ENCODE measurements at regions not wholly inside any gene's neighbourhood (a gene's known extent, or its start where the extent isn't known, plus 50 kb on each side); places are given as distances from the start of the nearest gene placed in this dataset.

DNA sequence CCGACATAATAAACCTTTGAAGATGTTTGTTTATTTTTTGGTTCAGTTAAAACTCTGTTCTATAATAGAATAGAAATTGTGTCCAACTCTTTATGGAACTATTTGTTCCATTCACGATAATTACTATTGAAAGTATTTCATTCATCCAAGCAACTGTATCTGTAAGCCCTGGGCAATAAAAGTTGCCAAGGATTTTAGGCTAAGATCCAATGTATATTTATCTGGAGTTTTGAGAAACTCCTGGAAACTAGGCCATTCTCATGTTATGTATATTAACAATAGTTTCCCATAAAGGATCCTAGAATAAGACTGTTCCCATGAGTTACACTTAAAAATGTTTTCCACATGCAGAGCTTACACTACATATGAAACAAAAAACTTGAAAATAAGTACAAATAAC, 261.6 kb downstream of the SLITRK6 start:
- Mint-ChIP-seq H3K27me3 (ENCODE audit: low read depth) (no peaks in the 10 kb centered on the region), H3K36me3 (no peaks in the 10 kb centered on the region), H3K4me3 (no peak overlapping the region), H3K4me1 (no peaks in the 10 kb centered on the region; the same call in 1 of the 2 replicates), H3K9me3 (no peaks in the 10 kb centered on the region), H3K27ac (no peak overlapping the region)
- POLR2A ChIA-PET: no interaction called here
- ATAC-seq (no peak), DNase-seq (ENCODE audit: low spot score) (no peak)
- TF ChIP-seq MXD4 (CRISPR knock-in tag; IDR thresholded peaks at IDR 0.05; ENCODE audit: borderline replicate concordance) (no peak), ZSCAN18 (CRISPR knock-in tag; IDR thresholded peaks at IDR 0.05) (no peak), MYBL2 (CRISPR knock-in tag; IDR thresholded peaks at IDR 0.05) (no peak), PRRX2 (CRISPR knock-in tag; IDR thresholded peaks at IDR 0.05) (no peak), ZNF263 (CRISPR knock-in tag; IDR thresholded peaks at IDR 0.05; ENCODE audit: low read depth) (no peak), FOXK1 (CRISPR knock-in tag; IDR thresholded peaks at IDR 0.05) (no peak), FOXJ3 (CRISPR knock-in tag; IDR thresholded peaks at IDR 0.05; ENCODE audit: borderline replicate concordance) (no peak), TP53 (CRISPR knock-in tag; IDR thresholded peaks at IDR 0.05) (no peak), TCF7 (CRISPR knock-in tag; IDR thresholded peaks at IDR 0.05; ENCODE audit: low read depth) (no peak), GABPB1 (CRISPR knock-in tag; IDR thresholded peaks at IDR 0.05) (no peak), ZNF317 (CRISPR knock-in tag; IDR thresholded peaks at IDR 0.05; ENCODE audit: borderline replicate concordance, low read depth) (no peak), ZNF416 (CRISPR knock-in tag; IDR thresholded peaks at IDR 0.05) (no peak), RELA (CRISPR knock-in tag; IDR thresholded peaks at IDR 0.05; ENCODE audit: borderline replicate concordance) (no peak), E2F5 (CRISPR knock-in tag; IDR thresholded peaks at IDR 0.05) (no peak), HMGA2 (CRISPR knock-in tag; IDR thresholded peaks at IDR 0.05) (no peak), NFYB (CRISPR knock-in tag; conservative IDR thresholded peaks at IDR 0.05; ENCODE audit: low read depth) (no peak), ZNF671 (CRISPR knock-in tag; IDR thresholded peaks at IDR 0.05) (no peak), NFATC4 (CRISPR knock-in tag; IDR thresholded peaks at IDR 0.05) (no peak)
- TF ChIP-seq, protein P1, sequence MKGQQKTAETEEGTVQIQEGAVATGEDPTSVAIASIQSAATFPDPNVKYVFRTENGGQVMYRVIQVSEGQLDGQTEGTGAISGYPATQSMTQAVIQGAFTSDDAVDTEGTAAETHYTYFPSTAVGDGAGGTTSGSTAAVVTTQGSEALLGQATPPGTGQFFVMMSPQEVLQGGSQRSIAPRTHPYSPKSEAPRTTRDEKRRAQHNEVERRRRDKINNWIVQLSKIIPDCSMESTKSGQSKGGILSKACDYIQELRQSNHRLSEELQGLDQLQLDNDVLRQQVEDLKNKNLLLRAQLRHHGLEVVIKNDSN (CRISPR knock-in tag; IDR thresholded peaks at IDR 0.05): no peak
- TF ChIP-seq, protein P2, sequence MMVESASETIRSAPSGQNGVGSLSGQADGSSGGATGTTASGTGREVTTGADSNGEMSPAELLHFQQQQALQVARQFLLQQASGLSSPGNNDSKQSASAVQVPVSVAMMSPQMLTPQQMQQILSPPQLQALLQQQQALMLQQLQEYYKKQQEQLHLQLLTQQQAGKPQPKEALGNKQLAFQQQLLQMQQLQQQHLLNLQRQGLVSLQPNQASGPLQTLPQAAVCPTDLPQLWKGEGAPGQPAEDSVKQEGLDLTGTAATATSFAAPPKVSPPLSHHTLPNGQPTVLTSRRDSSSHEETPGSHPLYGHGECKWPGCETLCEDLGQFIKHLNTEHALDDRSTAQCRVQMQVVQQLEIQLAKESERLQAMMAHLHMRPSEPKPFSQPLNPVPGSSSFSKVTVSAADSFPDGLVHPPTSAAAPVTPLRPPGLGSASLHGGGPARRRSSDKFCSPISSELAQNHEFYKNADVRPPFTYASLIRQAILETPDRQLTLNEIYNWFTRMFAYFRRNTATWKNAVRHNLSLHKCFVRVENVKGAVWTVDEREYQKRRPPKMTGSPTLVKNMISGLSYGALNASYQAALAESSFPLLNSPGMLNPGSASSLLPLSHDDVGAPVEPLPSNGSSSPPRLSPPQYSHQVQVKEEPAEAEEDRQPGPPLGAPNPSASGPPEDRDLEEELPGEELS (CRISPR knock-in tag; IDR thresholded peaks at IDR 0.05): no peak
- CTCF ChIA-PET: no interaction called here

- no peaks in the 10 kb centered on the region for H3K36me3 Mint-ChIP-seq
- H3K27me3 Mint-ChIP-seq (ENCODE audit: low read depth): no peaks in the 10 kb centered on the region
- ATAC-seq: no peak
These were observed 262.5 kb downstream of the SLITRK6 start for GRCh38 chr13:85536706-85537105.

More at GRCh38 chr13:85536706-85537105, 262.5 kb downstream of the SLITRK6 start:
- TF ChIP-seq FOXJ3 (CRISPR knock-in tag; IDR thresholded peaks at IDR 0.05; ENCODE audit: borderline replicate concordance) (no peak), HMGXB4 (CRISPR knock-in tag; IDR thresholded peaks at IDR 0.05) (no peak), MYBL2 (CRISPR knock-in tag; IDR thresholded peaks at IDR 0.05) (no peak), EMX1 (CRISPR knock-in tag; IDR thresholded peaks at IDR 0.05) (no peak), CREM (CRISPR knock-in tag; IDR thresholded peaks at IDR 0.05) (no peak)
- TF ChIP-seq, protein P3, sequence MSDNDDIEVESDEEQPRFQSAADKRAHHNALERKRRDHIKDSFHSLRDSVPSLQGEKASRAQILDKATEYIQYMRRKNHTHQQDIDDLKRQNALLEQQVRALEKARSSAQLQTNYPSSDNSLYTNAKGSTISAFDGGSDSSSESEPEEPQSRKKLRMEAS (CRISPR knock-in tag; IDR thresholded peaks at IDR 0.05): no peak
- TF ChIP-seq, protein P2 (CRISPR knock-in tag; IDR thresholded peaks at IDR 0.05): no peak
- Mint-ChIP-seq H3K4me3 (no peak overlapping the region), H3K27ac (no peak overlapping the region), H3K4me1 (no peaks in the 10 kb centered on the region; the same call in 1 of the 2 replicates), H3K9me3 (no peaks in the 10 kb centered on the region)
- no peak for DNase-seq (ENCODE audit: low spot score)
- POLR2A ChIA-PET: no interaction called here
- CTCF ChIA-PET: no interaction called here
